Vagina (tissue), 2 donors: ENCODE measurements at regions not wholly inside any gene's neighbourhood (a gene's known extent, or its start where the extent isn't known, plus 50 kb on each side); places are given as distances from the start of the nearest gene placed in this dataset.

Source experiments
- POLR2A ChIP-seq, 2 donors: fragments of 450-650 bp; IDR thresholded peaks; one replicate each; pipeline ENCODE4 v1.6.1; 2017; ENCODE audit warnings: antibody characterized with exemption in 2 of 2, mild to moderate bottlenecking in 2 of 2, moderate library complexity in 2 of 2
- POLR2AphosphoS5 ChIP-seq, 2 donors: sonication (generic); formaldehyde crosslinking; IDR thresholded peaks; one replicate each; pipeline ENCODE4 v1.9.0; 2017; ENCODE audit warnings: antibody characterized with exemption in 2 of 2, mild to moderate bottlenecking in 2 of 2, low read depth in 1 of 2; ENCODE audit not compliant: insufficient read depth in 1 of 2
- TF ChIP-seq, protein P1 (sequence below), 3 experiments: fragments of 450-650 bp in 2 of 3; fragments of 200-600 bp in 1 of 3; sonication (generic) in 1 of 3; IDR thresholded peaks; one replicate each; pipeline ENCODE4 v1.5.1; 2017 to 2019; ENCODE audit warnings: antibody characterized with exemption in 3 of 3, mild to moderate bottlenecking in 2 of 3, moderate library complexity in 2 of 3

DNA sequence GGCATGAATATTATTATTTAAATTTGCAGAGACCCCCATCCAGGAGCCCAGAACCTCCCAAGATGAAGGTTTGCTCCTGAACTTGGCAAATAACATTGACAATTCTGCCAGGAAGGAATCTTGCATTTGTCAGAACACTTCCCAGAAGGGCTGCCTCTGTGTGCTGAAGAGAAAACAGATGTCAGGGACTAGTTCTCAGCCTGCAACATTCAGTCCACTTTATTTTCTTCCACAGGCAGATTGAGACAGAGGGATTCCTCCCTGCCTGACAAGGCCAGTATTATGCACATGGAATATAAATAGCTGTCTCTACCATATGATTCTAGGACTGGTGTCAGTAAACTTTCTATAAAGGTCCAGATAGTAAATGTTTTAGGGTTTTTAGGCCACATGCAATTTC lies 171.5 kb upstream of the SIX2 start:
- TF ChIP-seq, protein P1, sequence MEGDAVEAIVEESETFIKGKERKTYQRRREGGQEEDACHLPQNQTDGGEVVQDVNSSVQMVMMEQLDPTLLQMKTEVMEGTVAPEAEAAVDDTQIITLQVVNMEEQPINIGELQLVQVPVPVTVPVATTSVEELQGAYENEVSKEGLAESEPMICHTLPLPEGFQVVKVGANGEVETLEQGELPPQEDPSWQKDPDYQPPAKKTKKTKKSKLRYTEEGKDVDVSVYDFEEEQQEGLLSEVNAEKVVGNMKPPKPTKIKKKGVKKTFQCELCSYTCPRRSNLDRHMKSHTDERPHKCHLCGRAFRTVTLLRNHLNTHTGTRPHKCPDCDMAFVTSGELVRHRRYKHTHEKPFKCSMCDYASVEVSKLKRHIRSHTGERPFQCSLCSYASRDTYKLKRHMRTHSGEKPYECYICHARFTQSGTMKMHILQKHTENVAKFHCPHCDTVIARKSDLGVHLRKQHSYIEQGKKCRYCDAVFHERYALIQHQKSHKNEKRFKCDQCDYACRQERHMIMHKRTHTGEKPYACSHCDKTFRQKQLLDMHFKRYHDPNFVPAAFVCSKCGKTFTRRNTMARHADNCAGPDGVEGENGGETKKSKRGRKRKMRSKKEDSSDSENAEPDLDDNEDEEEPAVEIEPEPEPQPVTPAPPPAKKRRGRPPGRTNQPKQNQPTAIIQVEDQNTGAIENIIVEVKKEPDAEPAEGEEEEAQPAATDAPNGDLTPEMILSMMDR (IDR thresholded peaks at IDR 0.05), result no peak
- TF ChIP-seq POLR2A (IDR thresholded peaks at IDR 0.05) (no peak), POLR2AphosphoS5 (IDR thresholded peaks at IDR 0.05; ENCODE audit: insufficient read depth in 1 of 2, low read depth in 1 of 2) (no peak)
